Globus pallidus (tissue), 1 donor: ENCODE measurements at regions not wholly inside any gene's neighbourhood (a gene's known extent, or its start where the extent isn't known, plus 50 kb on each side); places are given as distances from the start of the nearest gene placed in this dataset.

Experiments used
- DNase-seq: peaks from one replicate; pipeline ENCODE4 v3.0.0-alpha.2; 2015; ENCODE audit warnings: low spot score

DNA sequence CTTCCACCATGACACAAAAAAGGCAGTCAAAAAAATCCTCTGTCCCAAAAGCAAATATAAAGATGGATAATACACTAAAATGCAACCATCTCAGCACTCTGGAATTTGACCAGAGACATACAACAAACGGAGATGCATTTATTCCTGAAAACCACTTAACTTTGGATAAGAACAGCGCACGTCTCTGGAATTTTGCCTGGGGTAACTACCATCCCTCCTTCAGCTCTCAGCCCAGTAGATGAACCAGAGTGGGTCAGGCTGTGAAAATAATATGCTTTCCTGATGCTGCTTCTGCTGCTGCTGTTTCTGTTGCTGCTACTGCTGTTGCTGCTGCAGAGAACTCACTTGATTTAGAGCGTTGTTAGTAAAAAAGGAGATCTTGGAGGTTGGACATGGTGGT lies 133.8 kb upstream of the ACVR2A start:
- DNase-seq = no peak

DNA sequence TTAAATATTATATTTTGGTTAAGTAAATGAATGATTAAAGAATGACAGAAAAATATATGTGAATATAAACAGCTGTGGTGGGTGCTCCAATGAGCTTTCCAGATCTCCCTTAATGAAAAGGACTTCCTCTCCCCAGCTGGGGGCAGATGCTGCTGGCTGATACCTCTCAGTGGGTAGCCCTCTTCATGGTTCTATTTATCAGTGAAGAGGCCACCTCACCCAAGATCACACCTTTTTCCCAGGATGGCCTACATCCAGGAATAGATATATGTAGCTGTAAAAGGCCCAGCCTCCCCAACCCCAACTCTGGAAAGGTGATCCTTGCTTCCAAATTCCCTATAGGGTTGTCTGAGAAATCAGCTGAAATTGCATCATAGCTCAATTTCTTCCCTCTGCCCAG lies 135.2 kb upstream of the ACVR2A start:
- no peak for DNase-seq

DNA sequence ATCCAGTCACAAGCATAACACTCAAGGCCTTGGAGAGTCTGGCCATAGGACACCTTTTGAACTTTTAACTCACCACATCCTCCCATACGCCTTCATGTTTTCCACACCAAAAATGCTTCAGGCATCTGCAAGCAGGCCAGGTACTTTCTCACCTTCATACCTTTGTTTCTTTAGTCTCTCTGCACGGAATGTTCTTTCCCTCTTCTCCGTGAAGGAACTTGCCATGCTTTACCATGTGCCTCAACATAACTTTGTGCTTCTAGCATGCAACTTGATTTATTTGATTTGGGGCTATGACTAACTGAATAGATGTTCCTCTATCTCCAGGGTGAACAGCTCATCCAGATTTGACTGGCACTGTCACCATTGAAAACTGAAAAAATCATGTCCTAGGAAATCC lies 141.7 kb upstream of the ACVR2A start:
- no peak for DNase-seq

DNA sequence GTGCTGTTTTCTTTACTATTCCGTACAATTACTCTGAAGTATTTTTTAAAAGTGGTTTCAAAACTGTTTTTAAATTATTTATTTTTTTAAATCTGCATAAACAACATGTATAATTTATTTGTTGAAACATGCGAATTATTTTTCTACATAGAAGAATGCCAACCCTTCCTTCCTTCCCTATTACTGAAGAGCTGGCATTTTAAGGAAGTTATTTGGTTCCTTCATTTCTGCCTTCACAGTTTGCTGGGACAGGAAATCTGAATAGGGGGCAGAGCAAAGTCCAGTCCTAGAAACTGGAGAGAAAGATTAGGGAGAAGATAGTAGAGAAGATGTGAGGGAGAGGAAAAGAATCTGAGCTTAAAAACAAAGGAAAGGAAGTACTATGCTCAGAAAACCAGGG lies 146.7 kb upstream of the ACVR2A start:
- DNase-seq = no peak

DNA sequence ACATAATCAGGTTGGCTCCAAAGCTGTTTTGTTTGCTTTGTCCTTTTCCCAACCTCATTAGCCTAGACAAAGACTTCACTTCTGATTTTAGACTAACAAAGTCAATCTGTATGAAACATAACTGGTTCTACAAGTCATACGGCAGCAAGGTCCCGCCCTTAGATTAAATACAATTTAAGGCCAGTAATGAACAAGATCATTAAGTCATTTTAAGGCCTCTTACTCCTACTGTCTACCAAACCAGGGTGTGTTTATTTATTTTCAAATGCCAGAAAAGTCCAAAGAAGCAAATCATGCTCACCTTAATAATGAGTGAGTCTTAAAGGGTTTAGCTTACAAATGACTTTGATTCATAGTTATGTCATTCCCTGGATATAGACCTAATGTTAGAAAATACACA lies 148.4 kb upstream of the ACVR2A start:
- DNase-seq = no peak

DNA sequence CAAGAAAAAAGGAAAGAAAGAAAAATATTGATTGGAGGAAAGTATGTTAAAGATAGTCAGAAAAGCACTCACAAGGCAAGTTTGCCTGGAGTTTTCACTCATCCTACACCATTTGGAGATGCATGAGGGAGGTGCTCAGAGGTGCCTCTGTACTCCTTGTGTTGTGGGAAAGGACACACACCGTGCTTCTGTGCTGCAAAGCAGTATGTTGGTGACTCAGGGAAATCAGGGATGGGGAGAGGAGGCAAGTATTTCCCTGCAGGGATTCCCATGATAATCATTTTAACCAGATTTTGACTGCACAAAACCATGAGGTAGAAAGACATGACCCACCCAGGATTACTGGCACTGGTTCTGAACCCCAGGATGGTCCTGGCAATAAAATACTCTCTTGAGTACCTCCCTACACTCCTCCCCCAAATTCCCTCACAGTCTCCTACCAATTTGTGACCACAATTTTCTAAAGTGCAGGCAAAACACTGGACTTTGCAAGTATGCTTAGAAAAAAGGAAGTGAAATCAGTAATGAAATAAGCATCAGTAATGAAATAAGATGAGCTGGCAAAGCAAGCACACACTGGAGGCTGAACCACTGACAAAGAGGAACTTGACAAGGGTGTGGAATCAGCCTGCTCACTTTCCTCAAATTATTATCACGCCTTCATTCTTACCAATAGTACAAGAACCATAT lies 155.5 kb upstream of the ACVR2A start:
- DNase-seq = peak; percentile 26

DNA sequence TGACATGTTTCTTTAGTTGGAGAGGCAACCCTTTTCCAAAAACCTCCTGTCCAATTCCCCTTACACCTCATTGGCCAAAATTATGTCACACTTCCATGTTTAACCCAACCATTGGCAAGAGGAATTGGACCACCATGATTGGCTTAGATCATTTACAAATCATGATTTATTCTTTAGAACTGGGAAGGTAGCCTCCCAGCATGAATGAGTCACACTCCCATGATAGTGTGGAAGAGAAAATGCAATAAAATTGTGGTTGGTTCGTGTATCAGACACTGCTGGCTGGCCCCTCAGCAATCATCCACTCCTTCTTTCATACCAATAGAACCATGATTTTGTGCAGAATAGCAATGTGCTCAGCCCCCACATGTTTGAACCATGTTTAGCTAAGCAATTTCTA lies 156.6 kb upstream of the ACVR2A start:
- DNase-seq = no peak

DNA sequence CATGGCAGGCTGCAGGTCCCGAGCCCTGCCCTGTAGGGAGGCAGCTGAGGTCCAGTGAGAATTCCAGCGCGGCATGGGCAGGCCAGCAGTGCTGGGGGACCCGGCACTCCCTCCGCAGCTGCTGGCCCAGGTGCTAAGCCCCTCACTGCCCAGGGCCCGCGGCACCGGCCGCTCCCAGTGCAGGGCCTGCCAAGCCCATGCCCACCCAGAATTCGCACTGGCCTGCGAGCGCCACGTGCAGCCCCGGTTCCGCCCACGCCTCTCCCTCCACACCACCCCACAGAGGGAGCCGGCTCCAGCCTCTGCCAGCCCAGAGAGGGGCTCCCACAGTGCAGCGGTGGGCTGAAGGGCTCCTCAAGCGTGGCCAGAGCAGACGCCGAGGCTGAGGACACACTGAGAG lies 158.5 kb upstream of the ACVR2A start:
- DNase-seq = no peak

DNA sequence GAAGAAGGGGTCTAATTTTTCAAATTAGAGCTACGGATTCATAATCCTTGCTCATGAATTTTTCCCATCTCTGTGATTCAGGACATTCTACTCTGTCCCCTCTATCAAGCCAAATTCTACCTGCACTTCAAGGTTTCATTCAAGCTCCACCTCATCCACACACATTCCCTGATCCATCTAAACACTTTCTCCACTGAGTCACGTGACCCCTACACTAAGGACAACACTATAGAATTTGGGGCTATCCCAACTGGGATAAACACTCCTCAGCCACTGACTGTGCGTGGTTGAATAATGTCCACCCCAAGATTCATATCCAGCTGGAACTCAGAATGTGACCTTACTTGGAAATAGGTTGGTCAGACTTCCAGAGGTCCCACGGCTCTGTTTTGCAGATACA lies 159.9 kb upstream of the ACVR2A start:
- DNase-seq = no peak

DNA sequence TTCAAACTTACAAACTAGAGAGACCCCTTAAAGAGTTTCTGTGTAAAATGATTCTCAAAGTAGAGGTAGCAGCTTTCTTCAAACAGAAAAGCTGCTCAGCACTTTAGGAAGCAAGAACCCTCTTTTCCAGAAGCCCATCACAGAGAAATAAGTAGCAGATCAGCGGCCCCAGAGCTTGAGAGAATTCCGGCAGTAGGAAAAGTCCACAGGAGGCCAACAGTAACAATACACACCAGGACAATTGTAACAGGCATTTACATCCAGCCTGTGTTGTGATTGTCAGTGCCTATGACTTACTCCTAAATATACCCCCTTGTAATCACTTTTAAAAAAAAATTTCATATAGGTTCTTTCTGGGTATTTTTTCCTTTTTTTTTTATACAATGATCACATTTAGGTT lies 161.4 kb upstream of the ACVR2A start:
- no peak for DNase-seq

DNA sequence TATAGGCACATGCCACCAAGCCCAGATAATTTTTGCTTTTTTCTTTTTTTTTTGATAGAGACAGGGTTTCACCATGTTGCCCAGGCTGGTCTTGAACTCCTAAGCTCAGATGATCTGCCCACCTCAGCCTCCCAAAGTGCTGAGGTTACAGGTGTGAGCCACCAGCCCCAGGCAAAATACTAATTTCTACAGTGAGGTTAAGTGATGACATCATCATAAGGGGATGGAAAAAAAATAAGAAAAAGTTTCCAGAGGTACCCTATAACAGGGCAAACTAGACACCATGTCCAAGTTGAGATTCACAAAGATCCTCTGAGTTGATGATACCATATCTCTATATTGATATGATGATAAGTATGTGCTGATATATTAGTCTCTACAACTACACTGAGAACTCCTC lies 163.7 kb upstream of the ACVR2A start:
- DNase-seq = no peak

DNA sequence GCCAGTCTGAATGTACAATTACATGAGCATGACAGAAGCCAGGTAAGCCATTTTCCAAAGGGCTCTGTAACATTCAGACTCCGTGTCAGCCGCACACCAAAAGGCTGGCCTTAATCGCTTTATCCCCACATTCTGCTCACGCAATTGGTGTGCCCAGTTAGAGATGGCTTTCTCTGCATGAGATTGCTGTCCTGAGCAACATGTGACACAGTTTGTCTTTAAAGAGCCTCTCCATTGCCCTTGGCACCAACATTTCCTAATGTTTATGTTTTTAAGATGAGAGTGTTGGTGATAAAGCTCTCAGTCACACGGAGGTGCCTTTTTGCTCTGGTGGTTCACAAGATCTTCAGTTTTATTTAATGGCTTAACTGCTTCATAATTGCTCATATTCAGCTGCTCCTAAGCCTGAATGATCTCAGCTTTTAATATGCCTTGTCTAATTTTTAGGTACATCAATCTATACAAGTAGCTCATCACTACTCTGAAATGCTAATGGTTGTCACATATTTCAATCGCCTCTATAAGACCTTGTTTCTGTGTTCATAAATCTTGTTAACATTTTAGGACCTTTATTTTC lies 164.8 kb upstream of the ACVR2A start:
- no peak for DNase-seq

DNA sequence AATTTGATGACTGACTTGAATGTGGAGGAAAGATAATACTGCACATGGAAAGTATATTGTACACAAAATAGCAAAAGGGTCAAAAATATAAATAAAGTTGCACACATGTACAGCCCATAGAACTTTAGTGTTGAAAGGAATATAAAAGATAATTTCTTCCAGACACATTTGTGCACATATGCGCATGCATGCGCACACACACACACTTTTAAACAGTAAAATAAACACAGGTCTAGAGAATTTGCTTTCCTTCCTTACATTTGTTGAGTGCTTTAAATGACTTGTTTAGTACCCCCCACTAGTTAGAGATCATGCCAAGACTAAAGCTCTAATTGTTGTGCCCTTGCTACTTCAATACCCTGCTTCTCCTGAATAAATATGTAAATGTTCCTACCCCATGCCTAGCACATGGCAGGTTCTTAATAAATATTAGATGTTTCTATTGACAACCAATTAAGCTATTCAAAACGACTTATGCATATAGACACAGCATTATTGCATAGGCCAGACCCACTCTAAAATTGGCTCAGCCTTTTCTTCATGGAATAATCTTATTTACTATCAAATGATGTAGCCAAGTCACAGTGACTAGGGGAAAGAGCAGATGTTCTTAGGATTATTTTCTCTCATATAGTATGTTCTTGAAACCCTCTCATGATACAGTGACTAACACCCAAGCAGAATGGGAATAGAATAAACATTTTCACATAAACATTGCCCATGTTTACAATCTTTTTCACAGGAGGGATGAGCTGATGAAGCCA lies 165.5 kb upstream of the ACVR2A start:
- DNase-seq = no peak

DNA sequence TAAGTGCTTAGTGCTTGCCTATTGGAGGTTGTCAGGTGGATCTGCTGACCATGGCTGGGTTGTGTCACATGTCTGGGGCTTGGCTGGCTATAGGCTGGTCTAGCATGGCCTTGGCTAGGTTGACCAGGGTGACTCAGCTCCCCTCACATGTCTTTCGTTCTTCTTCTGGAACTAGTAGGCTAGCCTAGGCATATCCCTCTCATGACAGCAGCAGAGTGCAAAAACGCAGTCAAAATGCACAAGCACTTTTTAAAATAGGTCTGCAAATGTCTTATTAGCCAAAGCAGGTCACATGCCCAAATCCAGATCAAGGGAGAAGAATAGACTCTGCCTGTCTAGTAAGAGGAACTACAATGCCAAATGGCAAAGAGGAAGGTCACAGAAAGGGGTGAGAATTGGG lies 179.7 kb upstream of the ACVR2A start:
- peak; percentile 5 for DNase-seq

DNA sequence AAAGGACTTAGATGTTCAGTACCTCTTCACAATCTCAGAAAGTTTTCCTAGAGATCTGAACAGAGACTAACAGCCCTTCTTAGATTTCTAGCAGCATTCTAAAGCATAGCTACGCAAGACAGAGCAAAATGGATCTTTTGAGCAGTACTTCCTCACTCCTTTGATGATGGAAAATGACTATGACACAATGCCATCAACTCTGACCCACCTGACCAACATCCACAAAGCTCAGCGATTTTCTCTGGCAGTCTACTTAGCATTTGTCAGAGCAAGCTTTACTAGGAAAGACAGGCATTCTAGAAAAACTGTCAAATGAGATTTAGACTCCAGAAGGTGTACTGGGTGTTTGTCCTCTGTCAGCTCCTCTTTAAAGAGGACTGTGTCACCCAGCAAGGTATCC lies 180.9 kb upstream of the ACVR2A start:
- no peak for DNase-seq

DNA sequence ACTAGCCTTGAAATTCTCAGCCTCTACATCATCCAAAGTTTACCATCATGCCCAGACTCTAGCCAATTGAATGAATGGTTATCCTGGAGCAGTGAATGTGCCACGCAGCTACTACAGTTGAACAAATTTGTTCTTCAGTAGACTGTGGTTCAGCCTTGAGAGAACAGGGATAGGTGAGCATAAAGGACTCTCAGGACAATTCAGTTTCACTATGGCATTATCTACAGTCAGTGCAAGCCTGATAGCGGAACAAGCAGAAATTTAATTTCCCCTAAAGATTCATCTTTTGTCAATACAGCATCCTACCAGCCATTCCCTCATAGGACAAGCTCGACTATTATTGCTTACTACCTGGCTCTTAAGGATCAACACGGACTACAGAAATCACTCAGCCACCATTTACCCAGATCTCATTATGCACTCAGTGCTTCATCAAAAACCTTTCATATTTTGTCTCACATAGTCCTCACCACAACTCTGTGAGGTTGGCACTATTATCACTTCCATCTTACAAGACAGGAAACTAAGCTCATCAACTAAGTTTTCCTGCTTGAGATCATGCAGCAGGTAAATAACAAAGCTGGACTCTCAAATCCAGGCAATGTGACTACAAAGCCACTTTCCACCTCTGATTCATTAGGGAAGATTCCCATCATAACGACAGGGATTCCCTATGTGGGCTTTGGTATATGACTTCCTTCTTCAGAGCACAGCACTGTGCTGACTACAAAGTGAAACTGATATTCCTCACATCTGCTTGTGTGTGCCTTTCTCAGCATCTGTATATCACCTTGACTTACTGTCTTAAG lies 181.5 kb upstream of the ACVR2A start:
- no peak for DNase-seq

DNA sequence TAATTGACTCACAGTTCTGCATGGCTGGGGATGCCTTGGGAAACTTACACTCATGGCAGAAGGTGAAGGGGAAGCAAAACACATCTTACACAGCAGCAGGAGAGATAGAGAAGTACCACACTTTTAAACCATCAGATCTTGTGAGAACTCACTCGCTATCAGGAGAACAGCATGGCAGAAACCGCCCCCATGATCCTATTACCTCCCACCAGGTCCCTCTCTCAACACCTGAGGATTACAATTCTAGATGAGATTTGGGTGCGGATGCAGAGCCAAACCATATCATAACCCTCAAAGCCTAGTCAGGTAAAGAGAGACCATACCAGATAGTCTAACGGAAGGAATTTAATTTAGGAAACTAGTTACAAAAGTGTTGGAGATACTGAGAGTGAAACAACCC lies 182.6 kb upstream of the ACVR2A start:
- DNase-seq = no peak

DNA sequence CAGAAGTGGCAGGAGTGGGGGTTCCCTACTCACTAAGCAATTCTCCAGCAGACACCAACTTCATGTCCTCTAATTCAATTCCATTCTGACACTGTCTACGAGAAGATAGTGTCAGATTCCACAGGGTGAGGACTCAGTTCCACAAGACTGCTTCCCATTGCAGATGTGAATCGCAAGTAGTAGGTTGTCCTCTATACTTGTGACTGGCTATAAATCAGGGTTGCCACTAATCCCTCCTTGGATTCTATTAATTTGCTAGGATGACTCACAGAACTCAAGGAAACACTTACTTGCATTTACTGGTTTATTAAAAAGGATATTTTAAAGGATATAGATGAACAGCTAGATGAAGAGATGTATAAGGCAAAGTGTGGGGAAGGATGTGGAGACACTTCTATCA lies 184.1 kb upstream of the ACVR2A start:
- no peak for DNase-seq

DNA sequence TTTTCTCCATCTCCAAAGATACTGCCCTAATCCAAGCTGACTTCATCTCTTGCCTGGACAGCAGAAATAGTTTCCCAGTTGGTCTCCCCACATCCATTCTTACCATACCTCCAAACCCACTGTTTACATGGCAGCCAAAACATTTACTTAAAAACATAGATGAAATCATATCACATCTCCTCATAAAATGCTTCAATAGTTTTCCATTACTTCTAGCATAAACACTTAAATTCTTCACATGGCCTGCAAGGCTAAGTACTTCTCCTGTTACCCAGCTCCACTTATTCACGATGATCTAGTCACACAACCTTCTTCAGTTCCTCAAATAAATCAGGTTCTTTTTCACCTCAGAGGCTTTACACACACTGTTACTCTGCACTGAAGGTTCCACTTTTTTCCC lies 185.8 kb upstream of the ACVR2A start:
- DNase-seq = no peak

DNA sequence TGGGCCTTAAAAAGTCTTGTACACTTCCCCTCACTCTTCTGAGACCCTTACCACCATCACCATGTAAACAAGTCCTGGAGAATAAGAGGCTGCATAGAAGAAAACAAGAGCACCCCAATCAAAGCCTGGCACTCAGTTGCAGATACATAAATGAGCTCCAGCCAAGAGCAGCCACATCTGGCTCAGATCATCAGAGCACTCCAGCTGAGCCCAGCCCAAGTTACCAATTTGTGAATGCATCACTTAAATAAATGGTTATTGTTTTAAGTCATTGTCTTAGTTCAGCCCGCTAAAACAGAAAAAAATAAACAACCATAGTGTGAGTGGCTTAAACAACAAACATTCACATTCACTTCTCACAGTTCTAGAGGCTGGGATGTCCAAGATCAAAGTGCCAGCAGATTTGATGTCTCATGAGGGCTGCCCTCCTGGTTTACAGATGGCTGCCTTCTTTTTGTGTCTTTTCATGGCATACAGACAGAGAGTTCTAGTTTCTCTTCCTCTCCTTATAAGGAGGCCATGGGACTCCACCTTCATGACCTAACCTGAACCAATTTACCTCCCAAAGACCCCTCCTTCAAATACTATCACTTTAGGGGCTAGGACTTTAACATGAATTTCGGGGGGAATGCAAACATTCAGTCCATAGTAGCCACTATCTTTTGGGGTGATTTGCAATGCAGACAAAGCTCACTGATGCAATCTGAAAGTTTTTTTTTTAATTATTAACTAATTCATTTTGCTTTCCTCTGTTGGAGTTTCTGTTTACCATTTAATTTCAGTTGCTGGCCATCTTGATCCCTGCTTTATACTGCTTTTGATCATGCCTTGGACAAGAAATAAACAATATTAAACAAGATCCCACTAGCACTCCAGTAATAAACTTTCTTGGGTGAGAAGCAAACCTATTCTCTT lies 187.5 kb upstream of the ACVR2A start:
- no peak for DNase-seq

DNA sequence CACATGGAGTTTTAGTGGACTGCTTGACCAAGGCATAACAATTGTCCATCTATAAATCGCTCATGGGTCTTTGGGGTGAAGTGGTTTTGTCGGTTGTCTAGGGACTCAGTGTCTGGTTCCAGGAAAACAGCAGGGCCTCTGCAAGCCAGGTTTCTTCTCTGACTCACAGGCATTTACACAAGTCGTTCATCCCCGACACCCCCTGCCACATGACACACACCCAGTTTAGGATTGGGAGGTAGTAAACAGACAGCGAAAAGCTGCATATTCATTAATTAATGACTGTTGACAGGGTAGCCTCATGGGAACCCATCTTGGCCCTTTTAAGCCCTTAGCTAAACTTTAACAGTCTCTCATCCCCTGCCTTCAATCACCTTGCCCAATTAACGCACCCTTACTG lies 194.8 kb upstream of the ACVR2A start:
- DNase-seq = no peak

DNA sequence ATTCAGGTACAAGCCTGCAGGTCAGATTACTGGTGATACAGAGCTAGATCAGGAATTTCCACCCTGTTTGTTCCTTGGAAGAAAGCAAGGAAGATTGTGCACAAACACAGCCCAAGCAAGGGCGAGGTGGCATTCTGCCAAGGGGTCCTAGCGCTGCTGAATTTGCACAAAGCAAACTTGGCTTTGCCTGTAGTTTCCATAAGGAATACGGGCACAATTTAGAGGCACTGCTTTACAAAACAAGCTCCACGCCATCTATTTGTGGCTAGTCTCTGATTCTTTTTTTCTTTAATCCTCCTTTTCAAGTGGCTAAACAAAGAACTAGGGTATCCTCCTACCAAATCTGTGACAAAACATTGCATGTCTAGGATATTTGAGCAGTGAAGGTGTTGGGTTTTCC lies 195.5 kb upstream of the ACVR2A start:
- no peak for DNase-seq
